WTC11 (cell line): ENCODE measurements at regions not wholly inside any gene's neighbourhood (a gene's known extent, or its start where the extent isn't known, plus 50 kb on each side); places are given as distances from the start of the nearest gene placed in this dataset.

ENCODE experiments used
- ATAC-seq: fragments of 200-7000 bp; cut with Tn5 transposase; 2 replicates; pipeline ENCODE4 v1.10.0; 2021; ENCODE audit warnings: mild to moderate bottlenecking, moderate library complexity
- CTCF ChIA-PET: fragments of 300-600 bp; sonication (Branson Sonifier 250); formaldehyde crosslinking; loops from one replicate; lab custom pipeline; 2021; ENCODE audit warnings: antibody characterized with exemption; lab: Charles Lee
- POLR2A ChIA-PET: fragments of 350-600 bp; sonication (Branson Sonifier 250); formaldehyde crosslinking; loops from one replicate; lab custom pipeline; 2021; ENCODE audit warnings: antibody characterized with exemption; lab: Charles Lee
- DNase-seq: peaks from one replicate; pipeline ENCODE4 v3.0.0; 2021; ENCODE audit warnings: low spot score
- H3K27ac Mint-ChIP-seq: 2 replicates; pipeline ENCODE4 v1.8.0; 2021; ENCODE audit warnings: mixed read lengths
- H3K27me3 Mint-ChIP-seq: 2 replicates; pipeline ENCODE4 v1.8.0; 2021; ENCODE audit warnings: low read depth, mild to moderate bottlenecking, moderate library complexity, mixed read lengths
- H3K36me3 Mint-ChIP-seq: 2 replicates; pipeline ENCODE4 v1.8.0; 2021; ENCODE audit warnings: mixed read lengths
- H3K4me1 Mint-ChIP-seq: 2 replicates; pipeline ENCODE4 v1.8.0; 2022; ENCODE audit warnings: mixed read lengths
- H3K4me3 Mint-ChIP-seq: 2 replicates; pipeline ENCODE4 v1.8.0; 2021; ENCODE audit warnings: mild to moderate bottlenecking, moderate library complexity, mixed read lengths
- H3K9me3 Mint-ChIP-seq: 2 replicates; pipeline ENCODE4 v1.8.0; 2021; ENCODE audit warnings: mixed read lengths
- CREM ChIP-seq: sonication (generic); formaldehyde crosslinking; IDR thresholded peaks from 2 replicates; pipeline ENCODE4 v1.8.1; 2022; ENCODE audit warnings: mild to moderate bottlenecking, missing genetic modification reagents, moderate library complexity
- E2F4 ChIP-seq: sonication (generic); formaldehyde crosslinking; IDR thresholded peaks from 2 replicates; pipeline ENCODE4 v1.8.1; 2022; ENCODE audit warnings: low read depth, mild to moderate bottlenecking, moderate library complexity, missing genetic modification reagents, borderline replicate concordance
- ELF4 ChIP-seq: sonication (generic); formaldehyde crosslinking; IDR thresholded peaks from 2 replicates; pipeline ENCODE4 v1.8.1; 2022; ENCODE audit warnings: low read depth, mild to moderate bottlenecking, moderate library complexity, missing genetic modification reagents
- ETV6 ChIP-seq: sonication (generic); formaldehyde crosslinking; IDR thresholded peaks from 2 replicates; pipeline ENCODE4 v1.8.1; 2022; ENCODE audit warnings: mild to moderate bottlenecking, missing genetic modification reagents
- FOXJ3 ChIP-seq: sonication (generic); formaldehyde crosslinking; IDR thresholded peaks from 2 replicates; pipeline ENCODE4 v1.9.0; 2021; ENCODE audit warnings: missing genetic modification reagents, mild to moderate bottlenecking, borderline replicate concordance
- GTF2I ChIP-seq: fragments of 250-450 bp; sonication (Bioruptor Pico); conservative IDR thresholded peaks from 2 replicates; pipeline ENCODE4 v1.4.0; 2021; ENCODE audit warnings: mild to moderate bottlenecking
- HMGA2 ChIP-seq: fragments of 250-450 bp; sonication (Bioruptor Pico); IDR thresholded peaks from 2 replicates; pipeline ENCODE4 v1.4.0; 2021; ENCODE audit warnings: mild to moderate bottlenecking, moderate library complexity
- HMGXB4 ChIP-seq: sonication (generic); formaldehyde crosslinking; IDR thresholded peaks from 2 replicates; pipeline ENCODE4 v1.8.1; 2023; ENCODE audit warnings: mild to moderate bottlenecking, moderate library complexity, missing genetic modification reagents
- IRF2 ChIP-seq: sonication (generic); formaldehyde crosslinking; IDR thresholded peaks from 2 replicates; pipeline ENCODE4 v1.8.0; 2022; ENCODE audit warnings: low read depth, missing genetic modification reagents, borderline replicate concordance
- JAZF1 ChIP-seq: fragments of 250-450 bp; sonication (Bioruptor Pico); IDR thresholded peaks from 2 replicates; pipeline ENCODE4 v1.9.0; 2021; ENCODE audit warnings: moderate library complexity, mild to moderate bottlenecking, inconsistent platforms
- JUN ChIP-seq: sonication (generic); formaldehyde crosslinking; IDR thresholded peaks from 2 replicates; pipeline ENCODE4 v1.8.0; 2023; ENCODE audit warnings: mild to moderate bottlenecking, missing genetic modification reagents
- NFE2L1 ChIP-seq: sonication (generic); formaldehyde crosslinking; IDR thresholded peaks from 2 replicates; pipeline ENCODE4 v1.8.1; 2023; ENCODE audit warnings: missing genetic modification reagents
- NFYB ChIP-seq: sonication (generic); formaldehyde crosslinking; conservative IDR thresholded peaks from 2 replicates; pipeline ENCODE4 v1.8.0; 2022; ENCODE audit warnings: low read depth, missing genetic modification reagents
- PRDM15 ChIP-seq: sonication (generic); formaldehyde crosslinking; IDR thresholded peaks from 2 replicates; pipeline ENCODE4 v1.8.0; 2022; ENCODE audit warnings: missing genetic modification reagents
- SMAD3 ChIP-seq: sonication (generic); formaldehyde crosslinking; IDR thresholded peaks from 2 replicates; pipeline ENCODE4 v1.8.0; 2022; ENCODE audit warnings: missing genetic modification reagents, mild to moderate bottlenecking, borderline replicate concordance
- USF1 ChIP-seq: sonication (generic); formaldehyde crosslinking; IDR thresholded peaks from 2 replicates; pipeline ENCODE4 v1.8.0; 2022; ENCODE audit warnings: mild to moderate bottlenecking, missing genetic modification reagents
- ZMAT4 ChIP-seq: fragments of 250-450 bp; sonication (Bioruptor Pico); IDR thresholded peaks from 2 replicates; pipeline ENCODE4 v1.9.0; 2021; ENCODE audit warnings: mild to moderate bottlenecking
- ZNF232 ChIP-seq: sonication (generic); formaldehyde crosslinking; IDR thresholded peaks from 2 replicates; pipeline ENCODE4 v1.8.0; 2022; ENCODE audit warnings: mild to moderate bottlenecking, missing genetic modification reagents
- ZNF416 ChIP-seq: fragments of 250-450 bp; sonication (Bioruptor Pico); IDR thresholded peaks from 2 replicates; pipeline ENCODE4 v1.9.0; 2021; ENCODE audit warnings: mild to moderate bottlenecking, inconsistent platforms
- ZNF425 ChIP-seq: fragments of 250-450 bp; sonication (Bioruptor Pico); conservative IDR thresholded peaks from 2 replicates; pipeline ENCODE4 v1.9.0; 2021; ENCODE audit warnings: mild to moderate bottlenecking

GRCh38 chr4:22203711-22204011, 255.1 kb upstream of the KCNIP4 start (continued):
- TF ChIP-seq PRDM15 (CRISPR knock-in tag) (no peak), JUN (CRISPR knock-in tag) (no peak), ZNF232 (CRISPR knock-in tag) (no peak), CREM (no peak), GTF2I (CRISPR knock-in tag) (no peak), ZNF416 (no peak), ELF4 (CRISPR knock-in tag) (no peak), USF1 (CRISPR knock-in tag) (no peak)

GRCh38 chr4:22202975-22203710, 254.6 kb upstream of the KCNIP4 start:
- H3K4me1 Mint-ChIP-seq: no peaks in the 10 kb centered on the region
- POLR2A ChIA-PET: no interaction called here
- H3K9me3 Mint-ChIP-seq: peaks cover 2% of the 10 kb centered on the region; the same call in 1 of the 2 replicates
- no peak overlapping the region for H3K4me3 Mint-ChIP-seq
- CTCF ChIA-PET: no interaction called here
- H3K36me3 Mint-ChIP-seq: no peaks in the 10 kb centered on the region
- ATAC-seq (no peak), DNase-seq (no peak)
- H3K27ac Mint-ChIP-seq: no peak overlapping the region
- H3K27me3 Mint-ChIP-seq: no peaks in the 10 kb centered on the region
- TF ChIP-seq IRF2 (CRISPR knock-in tag) (no peak), HMGA2 (CRISPR knock-in tag) (no peak), E2F4 (CRISPR knock-in tag) (no peak), JAZF1 (no peak), NFYB (CRISPR knock-in tag) (no peak), ZNF416 (no peak), SMAD3 (CRISPR knock-in tag) (no peak), FOXJ3 (CRISPR knock-in tag) (no peak), NFE2L1 (no peak), ZMAT4 (no peak), HMGXB4 (no peak), ZNF425 (CRISPR knock-in tag) (no peak), ZNF232 (CRISPR knock-in tag) (no peak), ETV6 (CRISPR knock-in tag) (no peak)
- TF ChIP-seq, all 79 proteins: peak for 0
